Eye (tissue), 1 donor: ENCODE measurements at regions not wholly inside any gene's neighbourhood (a gene's known extent, or its start where the extent isn't known, plus 50 kb on each side); places are given as distances from the start of the nearest gene placed in this dataset.
"Not testable (repeated sequence)": the region's sequence is repeated elsewhere in the genome, so short reads cannot be mapped to it uniquely, and the experiment has no call there.

Source experiments
- DNase-seq: peaks from one replicate; pipeline ENCODE4 v3.0.0-alpha.2; 2015

- DNase-seq: peak; percentile 42
Observed at GRCh38 chr2:41187376-41188122, 735.7 kb upstream of the SLC8A1 start.

GRCh38 chr2:41194230-41194629 is 742.3 kb upstream of the SLC8A1 start:
- DNase-seq: peak; percentile 79

GRCh38 chr2:41197781-41198180 is 745.9 kb upstream of the SLC8A1 start:
- no peak for DNase-seq

- DNase-seq: no peak
Observed at GRCh38 chr2:41199334-41199733, 747.4 kb upstream of the SLC8A1 start.

GRCh38 chr2:41204315-41204714 is 752.4 kb upstream of the SLC8A1 start:
- DNase-seq: no peak

GRCh38 chr2:41206004-41206403 is 754.1 kb upstream of the SLC8A1 start:
- no peak for DNase-seq

- DNase-seq: no peak
Observed at GRCh38 chr2:41207578-41207977, 755.7 kb upstream of the SLC8A1 start.

- DNase-seq: not testable (repeated sequence)
Observed at GRCh38 chr2:41210030-41210429, 758.1 kb upstream of the SLC8A1 start.

GRCh38 chr2:41216978-41217377 is 765.1 kb upstream of the SLC8A1 start:
- DNase-seq: no peak

GRCh38 chr2:41222593-41222992 is 770.7 kb upstream of the SLC8A1 start:
- no peak for DNase-seq

- DNase-seq: no peak
Observed at GRCh38 chr2:41234093-41234492, 782.2 kb upstream of the SLC8A1 start.

GRCh38 chr2:41241325-41242000 is 789.6 kb upstream of the SLC8A1 start:
- DNase-seq: no peak

GRCh38 chr2:41242001-41242331 is 790.1 kb upstream of the SLC8A1 start:
- no peak for DNase-seq

- no peak for DNase-seq
Observed at GRCh38 chr2:41267929-41268659, 779.7 kb upstream of the PKDCC start.

GRCh38 chr2:41283079-41283775 is 764.6 kb upstream of the PKDCC start:
- DNase-seq: no peak

- no peak for DNase-seq
Observed at GRCh38 chr2:41293491-41293890, 754.3 kb upstream of the PKDCC start.

- DNase-seq: peak; percentile 22
Observed at GRCh38 chr2:41294331-41294730, 753.5 kb upstream of the PKDCC start.

GRCh38 chr2:41313082-41313481 is 734.7 kb upstream of the PKDCC start:
- DNase-seq: no peak

- no peak for DNase-seq
Observed at GRCh38 chr2:41314511-41315070, 733.2 kb upstream of the PKDCC start.

GRCh38 chr2:41319437-41319836 is 728.4 kb upstream of the PKDCC start:
- DNase-seq: no peak

GRCh38 chr2:41320491-41320890 is 727.3 kb upstream of the PKDCC start:
- no peak for DNase-seq

- DNase-seq: no peak
Observed at GRCh38 chr2:41321351-41321750, 726.5 kb upstream of the PKDCC start.

GRCh38 chr2:41326851-41327250 is 721.0 kb upstream of the PKDCC start:
- DNase-seq: peak; percentile 38
